ENCODE measurements at regions not wholly inside any gene's neighbourhood (a gene's known extent, or its start where the extent isn't known, plus 50 kb on each side); places are given as distances from the start of the nearest gene placed in this dataset.

GRCh38 chr4:125430086-125430485 is 115.3 kb downstream of the FAT4 start:
- no peak overlapping the region for H3K4me3 ChIP-seq (ENCODE audit: low read length)
- TF ChIP-seq, protein P1, sequence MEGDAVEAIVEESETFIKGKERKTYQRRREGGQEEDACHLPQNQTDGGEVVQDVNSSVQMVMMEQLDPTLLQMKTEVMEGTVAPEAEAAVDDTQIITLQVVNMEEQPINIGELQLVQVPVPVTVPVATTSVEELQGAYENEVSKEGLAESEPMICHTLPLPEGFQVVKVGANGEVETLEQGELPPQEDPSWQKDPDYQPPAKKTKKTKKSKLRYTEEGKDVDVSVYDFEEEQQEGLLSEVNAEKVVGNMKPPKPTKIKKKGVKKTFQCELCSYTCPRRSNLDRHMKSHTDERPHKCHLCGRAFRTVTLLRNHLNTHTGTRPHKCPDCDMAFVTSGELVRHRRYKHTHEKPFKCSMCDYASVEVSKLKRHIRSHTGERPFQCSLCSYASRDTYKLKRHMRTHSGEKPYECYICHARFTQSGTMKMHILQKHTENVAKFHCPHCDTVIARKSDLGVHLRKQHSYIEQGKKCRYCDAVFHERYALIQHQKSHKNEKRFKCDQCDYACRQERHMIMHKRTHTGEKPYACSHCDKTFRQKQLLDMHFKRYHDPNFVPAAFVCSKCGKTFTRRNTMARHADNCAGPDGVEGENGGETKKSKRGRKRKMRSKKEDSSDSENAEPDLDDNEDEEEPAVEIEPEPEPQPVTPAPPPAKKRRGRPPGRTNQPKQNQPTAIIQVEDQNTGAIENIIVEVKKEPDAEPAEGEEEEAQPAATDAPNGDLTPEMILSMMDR (conservative IDR thresholded peaks at IDR 0.05; ENCODE audit: low read length): no peak
- no peak for DNase-seq (ENCODE audit: low read depth)

DNA sequence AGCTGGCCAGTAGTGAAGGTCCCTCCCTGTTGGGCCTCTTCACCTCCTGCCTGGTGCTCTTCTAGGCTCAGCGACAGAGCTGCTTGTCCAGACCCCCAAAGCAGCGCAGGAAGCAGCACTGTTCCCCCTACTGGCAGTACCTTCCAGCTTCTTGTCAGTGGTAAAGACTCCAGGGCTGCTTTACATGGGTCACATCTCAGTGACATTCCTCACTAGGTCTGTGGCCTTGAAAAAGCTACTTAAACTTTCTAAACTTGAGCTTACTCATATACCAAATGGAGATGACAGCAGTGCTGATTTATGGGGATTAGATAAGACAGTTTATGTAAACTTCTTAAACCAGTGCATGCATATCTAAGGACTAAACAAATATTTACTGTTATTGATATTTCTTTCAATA is 117.3 kb downstream of the FAT4 start:
- no peak overlapping the region for H3K4me3 ChIP-seq (ENCODE audit: low read length)
- TF ChIP-seq, protein P1 (conservative IDR thresholded peaks at IDR 0.05; ENCODE audit: low read length): no peak
- peak; percentile 12 for DNase-seq (ENCODE audit: low read depth)

DNA sequence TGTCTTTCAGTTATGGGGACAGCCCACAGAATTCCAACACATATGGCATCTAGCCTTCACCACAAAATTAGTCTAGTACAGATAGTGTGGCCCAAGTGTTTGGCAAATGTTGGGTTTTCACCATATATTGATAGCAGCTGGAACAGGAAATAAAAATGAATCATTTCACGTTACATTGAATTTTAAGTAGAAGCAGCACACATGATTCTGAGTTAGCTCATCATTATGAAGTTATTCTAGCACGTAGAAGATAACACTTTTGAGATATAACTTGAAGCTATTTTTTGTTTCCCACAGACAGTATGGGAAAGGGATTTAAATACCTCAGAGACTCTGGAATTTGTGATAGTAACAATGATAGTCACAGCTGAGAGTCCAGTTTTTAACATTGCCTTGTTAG is 118.7 kb downstream of the FAT4 start:
- DNase-seq (ENCODE audit: low read depth): peak; percentile 85
- TF ChIP-seq, protein P1 (conservative IDR thresholded peaks at IDR 0.05; ENCODE audit: low read length): no peak
- H3K4me3 ChIP-seq (ENCODE audit: low read length): no peak overlapping the region

GRCh38 chr4:125434136-125434535 is 119.4 kb downstream of the FAT4 start:
- no peak overlapping the region for H3K4me3 ChIP-seq (ENCODE audit: low read length)
- TF ChIP-seq, protein P1 (conservative IDR thresholded peaks at IDR 0.05; ENCODE audit: low read length): no peak
- peak; percentile 90 for DNase-seq (ENCODE audit: low read depth)

GRCh38 chr4:125440814-125441213 is 126.1 kb downstream of the FAT4 start:
- DNase-seq (ENCODE audit: low read depth): no peak
- H3K4me3 ChIP-seq (ENCODE audit: low read length): no peak overlapping the region
- TF ChIP-seq, protein P1 (conservative IDR thresholded peaks at IDR 0.05; ENCODE audit: low read length): no peak

GRCh38 chr4:125444166-125444565 is 129.4 kb downstream of the FAT4 start:
- H3K4me3 ChIP-seq (ENCODE audit: low read length): no peak overlapping the region
- DNase-seq (ENCODE audit: low read depth): no peak
- TF ChIP-seq, protein P1 (conservative IDR thresholded peaks at IDR 0.05; ENCODE audit: low read length): no peak

DNA sequence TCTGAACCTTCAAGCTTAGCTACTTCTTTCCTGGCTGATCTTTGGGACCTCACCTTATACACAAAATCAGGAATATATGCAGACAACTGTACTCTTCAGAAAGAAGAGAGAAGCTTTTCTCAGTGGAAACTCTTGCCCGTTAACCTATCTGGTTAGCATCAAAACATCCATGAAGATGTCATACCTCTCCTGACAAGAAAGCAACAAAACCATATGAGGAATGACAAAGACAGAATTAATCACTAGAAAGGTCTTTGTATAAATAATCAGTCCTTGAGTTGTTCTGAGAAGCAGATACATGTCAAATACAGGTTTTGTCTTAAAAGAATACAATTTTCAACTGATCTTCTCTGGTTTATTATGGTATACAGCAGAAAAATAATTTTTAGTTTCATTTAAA is 130.8 kb downstream of the FAT4 start:
- TF ChIP-seq, protein P1 (conservative IDR thresholded peaks at IDR 0.05; ENCODE audit: low read length): no peak
- DNase-seq (ENCODE audit: low read depth): no peak
- H3K4me3 ChIP-seq (ENCODE audit: low read length): no peak overlapping the region
